Left ventricle myocardium inferior (tissue), 1 donor: ENCODE measurements at regions not wholly inside any gene's neighbourhood (a gene's known extent, or its start where the extent isn't known, plus 50 kb on each side); places are given as distances from the start of the nearest gene placed in this dataset.

Experiments used
- DNase-seq: peaks from one replicate; pipeline ENCODE4 v3.0.0-alpha.2; 2020
- H3K27ac ChIP-seq: fragments of 200-600 bp; replicated peaks from 2 replicates; pipeline ENCODE4 v1.8.0; 2021
- H3K27me3 ChIP-seq: fragments of 200-600 bp; 2 replicates; pipeline ENCODE4 v1.8.0; 2021; ENCODE audit warnings: low read depth
- H3K36me3 ChIP-seq: fragments of 200-600 bp; 2 replicates; pipeline ENCODE4 v1.8.0; 2021
- H3K4me1 ChIP-seq: fragments of 200-600 bp; 2 replicates; pipeline ENCODE4 v1.8.0; 2021
- H3K4me3 ChIP-seq: fragments of 200-600 bp; 2 replicates; pipeline ENCODE4 v1.8.0; 2021; ENCODE audit warnings: mild to moderate bottlenecking, moderate library complexity
- H3K9me3 ChIP-seq: fragments of 200-600 bp; replicated peaks from 2 replicates; pipeline ENCODE4 v1.8.0; 2021
- CTCF ChIP-seq: fragments of 200-600 bp; IDR thresholded peaks from 2 replicates; pipeline ENCODE4 v1.8.0; 2021; ENCODE audit warnings: antibody characterized with exemption, mild to moderate bottlenecking, borderline replicate concordance
- intact Hi-C: fragments of 100-400 bp; cut with micrococcal nuclease; formaldehyde crosslinking; loops from one replicate; pipeline ENCODE4 v1.11.0; 2022
- donor health status: DM: no; HTN: yes; CAD: no; lungs with severe emphysema.

GRCh38 chr20:40156600-40157317 is 532.3 kb downstream of the MAFB start:
- intact Hi-C loops, result no loop called here
- no peaks in the 10 kb centered on the region for H3K4me1 ChIP-seq
- TF ChIP-seq CTCF, result no peak
- peaks cover 4% of the 10 kb centered on the region for H3K27me3 ChIP-seq
- H3K9me3 ChIP-seq, result no peaks in the 10 kb centered on the region
- no peak for DNase-seq
- H3K36me3 ChIP-seq, result no peaks in the 10 kb centered on the region
- no peak overlapping the region for H3K27ac ChIP-seq
- H3K4me3 ChIP-seq, result no peak overlapping the region

GRCh38 chr20:40154514-40154913 is 534.5 kb downstream of the MAFB start:
- no peaks in the 10 kb centered on the region for H3K9me3 ChIP-seq
- no peak overlapping the region for H3K27ac ChIP-seq
- no peaks in the 10 kb centered on the region for H3K36me3 ChIP-seq
- H3K4me3 ChIP-seq, result no peak overlapping the region
- no peak for DNase-seq
- H3K4me1 ChIP-seq, result no peaks in the 10 kb centered on the region
- intact Hi-C loops, result no loop called here
- peaks cover 4% of the 10 kb centered on the region for H3K27me3 ChIP-seq
- no peak for TF ChIP-seq CTCF

GRCh38 chr20:40148886-40149285 is 540.1 kb downstream of the MAFB start:
- no peak overlapping the region for H3K4me3 ChIP-seq
- no peaks in the 10 kb centered on the region for H3K27me3 ChIP-seq
- no peak for TF ChIP-seq CTCF
- DNase-seq, result no peak
- no peaks in the 10 kb centered on the region for H3K9me3 ChIP-seq
- no peaks in the 10 kb centered on the region for H3K36me3 ChIP-seq
- H3K4me1 ChIP-seq, result no peaks in the 10 kb centered on the region
- H3K27ac ChIP-seq, result no peak overlapping the region
- intact Hi-C loops, result no loop called here

- DNase-seq, result no peak
- H3K9me3 ChIP-seq, result no peaks in the 10 kb centered on the region
- no peaks in the 10 kb centered on the region for H3K27me3 ChIP-seq
- no peaks in the 10 kb centered on the region for H3K4me1 ChIP-seq
- intact Hi-C loops, result no loop called here
- no peak for TF ChIP-seq CTCF
- no peak overlapping the region for H3K4me3 ChIP-seq
- no peak overlapping the region for H3K27ac ChIP-seq
- no peaks in the 10 kb centered on the region for H3K36me3 ChIP-seq
Observed at GRCh38 chr20:40146071-40146470, 543.0 kb downstream of the MAFB start.

GRCh38 chr20:40144581-40144980 is 544.5 kb downstream of the MAFB start:
- no peak for TF ChIP-seq CTCF
- Histone ChIP-seq H3K36me3 (no peaks in the 10 kb centered on the region), H3K4me1 (no peaks in the 10 kb centered on the region), H3K9me3 (no peaks in the 10 kb centered on the region), H3K27ac (no peak overlapping the region), H3K27me3 (no peaks in the 10 kb centered on the region), H3K4me3 (no peak overlapping the region)
- no peak for DNase-seq
- intact Hi-C loops, result no loop called here
